DOHH2 (cell line): ENCODE measurements at regions not wholly inside any gene's neighbourhood (a gene's known extent, or its start where the extent isn't known, plus 50 kb on each side); places are given as distances from the start of the nearest gene placed in this dataset.

ENCODE experiments used
- H3F3A ChIP-seq: fragments of 200-600 bp; sonication (generic), shearing (Covaris generic); 2 replicates; pipeline ENCODE4 v1.6.0; 2016; ENCODE audit warnings: antibody characterized with exemption, mild to moderate bottlenecking; ENCODE audit not compliant: control insufficient read depth, insufficient read depth
- H3K27ac ChIP-seq: fragments of 200-600 bp; sonication (generic); 2 replicates; pipeline ENCODE4 v1.5.1; 2014; ENCODE audit warnings: low read depth, mild to moderate bottlenecking, low read length, moderate library complexity
- H3K27me3 ChIP-seq: fragments of 200-600 bp; sonication (generic); 2 replicates; pipeline ENCODE4 v1.6.1; 2014; ENCODE audit warnings: mild to moderate bottlenecking, low read length, mixed read lengths; ENCODE audit not compliant: control insufficient read depth
- H3K36me3 ChIP-seq: fragments of 200-600 bp; sonication (generic); 2 replicates; pipeline ENCODE4 v1.6.1; 2014; ENCODE audit warnings: mild to moderate bottlenecking, low read length, moderate library complexity, mixed read lengths; ENCODE audit not compliant: control insufficient read depth
- H3K4me1 ChIP-seq: fragments of 200-600 bp; sonication (generic); 2 replicates; pipeline ENCODE4 v1.6.1; 2014; ENCODE audit warnings: mild to moderate bottlenecking, low read length, mixed read lengths; ENCODE audit not compliant: control insufficient read depth
- H3K4me2 ChIP-seq: fragments of 200-600 bp; sonication (generic); 2 replicates; pipeline ENCODE4 v1.6.0; 2014; ENCODE audit warnings: mild to moderate bottlenecking, low read length, moderate library complexity
- H3K4me3 ChIP-seq: fragments of 200-600 bp; sonication (generic); 2 replicates; pipeline ENCODE4 v1.5.1; 2014; ENCODE audit warnings: mild to moderate bottlenecking, low read length, mixed read lengths
- H3K79me2 ChIP-seq: fragments of 200-600 bp; sonication (generic); 2 replicates; pipeline ENCODE4 v1.6.1; 2014; ENCODE audit warnings: mild to moderate bottlenecking, low read length, mixed read lengths; ENCODE audit not compliant: control insufficient read depth
- H3K9me2 ChIP-seq: fragments of 200-600 bp; sonication (generic); replicated peaks from 2 replicates; pipeline ENCODE4 v1.6.1; 2014; ENCODE audit warnings: mild to moderate bottlenecking, low read length, mixed read lengths; ENCODE audit not compliant: control insufficient read depth
- H3K9me3 ChIP-seq: fragments of 200-600 bp; sonication (generic); 2 replicates; pipeline ENCODE4 v1.6.1; 2014; ENCODE audit warnings: antibody characterized with exemption, low read length, mixed read lengths; ENCODE audit not compliant: control insufficient read depth, insufficient read depth
- H4K20me1 ChIP-seq: fragments of 200-600 bp; sonication (generic); 2 replicates; pipeline ENCODE4 v1.6.0; 2014; ENCODE audit warnings: low read depth, mild to moderate bottlenecking, antibody characterized with exemption, low read length, moderate library complexity; ENCODE audit not compliant: control insufficient read depth, insufficient read depth
- EZH2phosphoT487 ChIP-seq: fragments of 200-600 bp; sonication (generic); IDR thresholded peaks from 2 replicates; pipeline ENCODE4 v1.6.1; 2017; ENCODE audit warnings: borderline replicate concordance, mild to moderate bottlenecking, antibody characterized with exemption, low read length, moderate library complexity, mixed read lengths
- TF ChIP-seq, protein P1 (sequence below): fragments of 200-600 bp; sonication (generic); IDR thresholded peaks from one replicate; pipeline ENCODE4 v1.5.1; 2014; ENCODE audit warnings: antibody characterized with exemption, mild to moderate bottlenecking, low read depth, low read length; ENCODE audit not compliant: poor library complexity, severe bottlenecking

GRCh38 chr1:17883662-17884395 is 128.7 kb downstream of the ACTL8 start:
- H3K4me2 ChIP-seq: no peak overlapping the region
- no peaks in the 10 kb centered on the region for H3K9me3 ChIP-seq
- H3K4me3 ChIP-seq: no peak overlapping the region
- H3K4me1 ChIP-seq: no peaks in the 10 kb centered on the region
- H3K27me3 ChIP-seq: no peaks in the 10 kb centered on the region
- no peaks in the 10 kb centered on the region for H4K20me1 ChIP-seq
- no peaks in the 10 kb centered on the region for H3K36me3 ChIP-seq
- TF ChIP-seq, protein P1, sequence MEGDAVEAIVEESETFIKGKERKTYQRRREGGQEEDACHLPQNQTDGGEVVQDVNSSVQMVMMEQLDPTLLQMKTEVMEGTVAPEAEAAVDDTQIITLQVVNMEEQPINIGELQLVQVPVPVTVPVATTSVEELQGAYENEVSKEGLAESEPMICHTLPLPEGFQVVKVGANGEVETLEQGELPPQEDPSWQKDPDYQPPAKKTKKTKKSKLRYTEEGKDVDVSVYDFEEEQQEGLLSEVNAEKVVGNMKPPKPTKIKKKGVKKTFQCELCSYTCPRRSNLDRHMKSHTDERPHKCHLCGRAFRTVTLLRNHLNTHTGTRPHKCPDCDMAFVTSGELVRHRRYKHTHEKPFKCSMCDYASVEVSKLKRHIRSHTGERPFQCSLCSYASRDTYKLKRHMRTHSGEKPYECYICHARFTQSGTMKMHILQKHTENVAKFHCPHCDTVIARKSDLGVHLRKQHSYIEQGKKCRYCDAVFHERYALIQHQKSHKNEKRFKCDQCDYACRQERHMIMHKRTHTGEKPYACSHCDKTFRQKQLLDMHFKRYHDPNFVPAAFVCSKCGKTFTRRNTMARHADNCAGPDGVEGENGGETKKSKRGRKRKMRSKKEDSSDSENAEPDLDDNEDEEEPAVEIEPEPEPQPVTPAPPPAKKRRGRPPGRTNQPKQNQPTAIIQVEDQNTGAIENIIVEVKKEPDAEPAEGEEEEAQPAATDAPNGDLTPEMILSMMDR: no peak
- no peak for TF ChIP-seq EZH2phosphoT487
- no peaks in the 10 kb centered on the region for H3F3A ChIP-seq
- no peak overlapping the region for H3K27ac ChIP-seq
- H3K79me2 ChIP-seq: no peaks in the 10 kb centered on the region
- no peaks in the 10 kb centered on the region for H3K9me2 ChIP-seq

GRCh38 chr1:17885663-17886320 is 130.7 kb downstream of the ACTL8 start:
- H3K9me3 ChIP-seq: no peaks in the 10 kb centered on the region
- H3K27ac ChIP-seq: no peak overlapping the region
- H3K4me3 ChIP-seq: no peak overlapping the region
- no peaks in the 10 kb centered on the region for H3K79me2 ChIP-seq
- no peaks in the 10 kb centered on the region for H3K27me3 ChIP-seq
- no peaks in the 10 kb centered on the region for H4K20me1 ChIP-seq
- no peaks in the 10 kb centered on the region for H3K4me1 ChIP-seq
- H3K36me3 ChIP-seq: no peaks in the 10 kb centered on the region
- TF ChIP-seq EZH2phosphoT487: no peak
- TF ChIP-seq, protein P1: no peak
- H3K4me2 ChIP-seq: no peak overlapping the region
- H3K9me2 ChIP-seq: no peaks in the 10 kb centered on the region
- no peaks in the 10 kb centered on the region for H3F3A ChIP-seq

DNA sequence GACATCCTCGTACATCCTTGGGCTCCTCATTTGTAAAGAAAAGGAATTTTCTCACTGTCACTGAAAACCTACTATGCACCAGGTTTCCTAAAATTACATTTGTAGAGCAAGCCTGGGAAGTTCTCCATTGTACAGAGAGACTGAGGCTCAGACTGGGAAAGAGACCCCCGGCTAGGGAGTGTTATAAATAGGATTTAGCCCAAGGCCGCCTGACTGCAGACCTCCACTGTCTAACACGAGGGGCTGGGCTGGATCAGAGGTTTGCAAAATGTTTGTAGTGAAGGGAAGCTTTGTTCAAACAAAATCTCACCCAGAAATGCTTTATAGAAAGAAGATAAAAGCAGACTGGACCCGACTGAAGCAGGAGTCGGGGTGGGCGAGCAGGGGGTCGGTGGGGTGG is 131.3 kb downstream of the ACTL8 start:
- no peaks in the 10 kb centered on the region for H3K9me2 ChIP-seq
- no peaks in the 10 kb centered on the region for H3K79me2 ChIP-seq
- no peaks in the 10 kb centered on the region for H3K36me3 ChIP-seq
- no peak overlapping the region for H3K4me2 ChIP-seq
- TF ChIP-seq, protein P1: no peak
- no peak for TF ChIP-seq EZH2phosphoT487
- no peaks in the 10 kb centered on the region for H4K20me1 ChIP-seq
- no peaks in the 10 kb centered on the region for H3K4me1 ChIP-seq
- no peak overlapping the region for H3K27ac ChIP-seq
- no peaks in the 10 kb centered on the region for H3F3A ChIP-seq
- no peaks in the 10 kb centered on the region for H3K27me3 ChIP-seq
- H3K4me3 ChIP-seq: no peak overlapping the region
- H3K9me3 ChIP-seq: no peaks in the 10 kb centered on the region
